Cerebellar cortex (tissue), 1 donor: ENCODE measurements at regions not wholly inside any gene's neighbourhood (a gene's known extent, or its start where the extent isn't known, plus 50 kb on each side); places are given as distances from the start of the nearest gene placed in this dataset.
A peak's percentile ranks its signal among the peaks of the same experiment; 100 is the strongest.

Experiments used
- DNase-seq: peaks from one replicate; pipeline ENCODE4 v3.0.0-alpha.2; 2015; ENCODE audit warnings: low spot score

- DNase-seq, result peak; percentile 69
Observed at GRCh38 chr14:56868660-56869059, 58.4 kb upstream of the OTX2 start.

DNA sequence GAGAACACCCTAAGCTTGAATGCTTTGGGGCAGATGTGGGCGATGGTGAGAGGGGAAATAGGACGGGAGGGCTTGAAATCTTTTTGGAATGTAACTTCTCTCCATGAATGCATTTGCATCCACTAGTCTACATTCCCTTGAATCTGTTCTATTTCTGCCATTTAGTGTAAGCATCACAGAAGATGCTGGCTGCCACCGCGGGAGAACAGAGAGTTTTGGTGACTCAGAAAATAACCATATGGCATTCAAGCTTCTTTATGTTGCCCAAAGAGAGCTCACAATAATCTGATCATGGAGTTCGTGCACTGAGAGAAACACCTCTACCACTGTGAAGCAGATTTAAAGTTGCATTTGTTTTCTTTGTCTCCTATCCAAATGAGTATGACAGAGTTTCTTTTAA is 52.6 kb upstream of the OTX2 start:
- peak; percentile 89 for DNase-seq

- peak; percentile 70 for DNase-seq
Observed at GRCh38 chr14:56860441-56860840, 50.2 kb upstream of the OTX2 start.
